Astrocyte (in vitro differentiated cells and primary cell): ENCODE measurements at regions not wholly inside any gene's neighbourhood (a gene's known extent, or its start where the extent isn't known, plus 50 kb on each side); places are given as distances from the start of the nearest gene placed in this dataset.

Experiments
- CTCF ChIP-seq: IDR thresholded peaks from 2 replicates; pipeline ENCODE4 v1.5.1; 2011; ENCODE audit warnings: low read depth, mild to moderate bottlenecking, inconsistent platforms, low read length, moderate library complexity; ENCODE audit not compliant: insufficient read depth
- EZH2 ChIP-seq: IDR thresholded peaks from 2 replicates; pipeline ENCODE4 v1.6.1; 2012; ENCODE audit warnings: mild to moderate bottlenecking, low read length, inconsistent platforms; ENCODE audit not compliant: insufficient read depth

GRCh38 chr18:22816266-22817176 is 116.6 kb upstream of the RBBP8 start:
- TF ChIP-seq CTCF, result no peak
- no peak for TF ChIP-seq EZH2
